DND-41 (cell line): ENCODE measurements at regions not wholly inside any gene's neighbourhood (a gene's known extent, or its start where the extent isn't known, plus 50 kb on each side); places are given as distances from the start of the nearest gene placed in this dataset.

Experiments
- ATAC-seq: fragments of 200-7000 bp; cut with Tn5 transposase; 3 replicates; pipeline ENCODE4 v1.9.1; 2021; ENCODE audit warnings: low read depth; ENCODE audit not compliant: insufficient read depth
- DNase-seq: peaks from one replicate; pipeline ENCODE4 v3.0.0-alpha.2; 2020
- H2AFZ ChIP-seq: 2 replicates; pipeline ENCODE4 v1.6.0; 2012; ENCODE audit warnings: low read depth, low read length
- H3K27ac ChIP-seq: 2 replicates; pipeline ENCODE4 v1.5.1; 2012; ENCODE audit warnings: low read length, inconsistent platforms
- H3K27me3 ChIP-seq: fragments of 200-600 bp; sonication (generic); 2 replicates; pipeline ENCODE4 v1.6.0; 2012; ENCODE audit warnings: low read length, mild to moderate bottlenecking, inconsistent platforms; ENCODE audit not compliant: insufficient read depth, poor library complexity
- H3K36me3 ChIP-seq: 2 replicates; pipeline ENCODE4 v1.5.1; 2012; ENCODE audit warnings: low read length, inconsistent platforms; ENCODE audit not compliant: insufficient read depth
- H3K4me1 ChIP-seq: 2 replicates; pipeline ENCODE4 v1.5.1; 2012; ENCODE audit warnings: mild to moderate bottlenecking, low read length; ENCODE audit not compliant: insufficient read depth
- H3K4me2 ChIP-seq: 2 replicates; pipeline ENCODE4 v1.6.0; 2012; ENCODE audit warnings: mild to moderate bottlenecking, moderate library complexity, low read length, inconsistent platforms; ENCODE audit not compliant: insufficient read depth
- H3K4me3 ChIP-seq, 2 experiments: fragments of 200-600 bp in 1 of 2; shearing (Covaris generic) in 1 of 2; 2 replicates each; pipeline ENCODE4 v1.5.1; 2012 to 2016; ENCODE audit warnings: inconsistent platforms in 2 of 2, low read length in 2 of 2, mild to moderate bottlenecking in 2 of 2, low read depth in 1 of 2, moderate library complexity in 1 of 2
- H3K79me2 ChIP-seq: 2 replicates; pipeline ENCODE4 v1.6.0; 2012; ENCODE audit warnings: low read length, inconsistent platforms; ENCODE audit not compliant: insufficient read depth
- H3K9ac ChIP-seq: 2 replicates; pipeline ENCODE4 v1.6.0; 2012; ENCODE audit warnings: low read depth, mild to moderate bottlenecking, inconsistent platforms, low read length, moderate library complexity
- H3K9me3 ChIP-seq: 2 replicates; pipeline ENCODE4 v1.5.1; 2012; ENCODE audit warnings: low read length, moderate library complexity, mild to moderate bottlenecking, inconsistent platforms; ENCODE audit not compliant: insufficient read depth, severe bottlenecking
- H4K20me1 ChIP-seq: 2 replicates; pipeline ENCODE4 v1.6.0; 2012; ENCODE audit warnings: low read length; ENCODE audit not compliant: insufficient read depth
- EZH2 ChIP-seq: IDR thresholded peaks from 3 replicates; pipeline ENCODE4 v1.6.1; 2012; ENCODE audit warnings: borderline replicate concordance, low read depth, mild to moderate bottlenecking, moderate library complexity, low read length, inconsistent platforms; ENCODE audit not compliant: severe bottlenecking
- TF ChIP-seq, protein P1 (sequence below): IDR thresholded peaks from 2 replicates; pipeline ENCODE4 v1.5.1; 2012; ENCODE audit warnings: borderline replicate concordance, low read length, moderate library complexity, mild to moderate bottlenecking; ENCODE audit not compliant: poor library complexity, severe bottlenecking; ENCODE audit errors: extremely low read depth

DNA sequence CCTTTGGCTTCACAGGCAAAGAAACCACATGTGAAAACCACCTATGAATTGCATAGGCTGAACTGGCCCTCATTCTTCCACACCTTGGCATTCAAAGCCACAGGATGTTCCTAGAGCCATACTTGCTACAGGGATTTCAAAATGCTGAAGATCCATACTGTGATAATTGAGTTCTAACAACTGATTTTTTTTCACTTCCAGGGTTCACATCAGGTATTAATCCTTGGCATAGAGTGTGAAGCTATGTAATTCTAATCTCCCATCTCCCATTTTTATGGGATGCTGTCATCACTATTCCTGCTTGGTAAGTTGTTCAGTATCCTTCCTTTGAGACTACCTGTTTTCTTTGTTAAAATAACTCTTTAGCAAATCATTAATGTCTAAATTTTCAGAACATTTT, 1569.2 kb upstream of the ADGRL3 start:
- Histone ChIP-seq H3K9ac (no peak overlapping the region), H3K4me2 (no peak overlapping the region), H3K36me3 (no peaks in the 10 kb centered on the region), H3K27me3 (no peaks in the 10 kb centered on the region), H3K9me3 (no peaks in the 10 kb centered on the region), H3K27ac (no peak overlapping the region), H3K4me1 (no peaks in the 10 kb centered on the region), H3K79me2 (no peaks in the 10 kb centered on the region), H4K20me1 (no peaks in the 10 kb centered on the region), H2AFZ (no peak overlapping the region), H3K4me3 (no peak overlapping the region)
- TF ChIP-seq EZH2, result no peak
- TF ChIP-seq, protein P1, sequence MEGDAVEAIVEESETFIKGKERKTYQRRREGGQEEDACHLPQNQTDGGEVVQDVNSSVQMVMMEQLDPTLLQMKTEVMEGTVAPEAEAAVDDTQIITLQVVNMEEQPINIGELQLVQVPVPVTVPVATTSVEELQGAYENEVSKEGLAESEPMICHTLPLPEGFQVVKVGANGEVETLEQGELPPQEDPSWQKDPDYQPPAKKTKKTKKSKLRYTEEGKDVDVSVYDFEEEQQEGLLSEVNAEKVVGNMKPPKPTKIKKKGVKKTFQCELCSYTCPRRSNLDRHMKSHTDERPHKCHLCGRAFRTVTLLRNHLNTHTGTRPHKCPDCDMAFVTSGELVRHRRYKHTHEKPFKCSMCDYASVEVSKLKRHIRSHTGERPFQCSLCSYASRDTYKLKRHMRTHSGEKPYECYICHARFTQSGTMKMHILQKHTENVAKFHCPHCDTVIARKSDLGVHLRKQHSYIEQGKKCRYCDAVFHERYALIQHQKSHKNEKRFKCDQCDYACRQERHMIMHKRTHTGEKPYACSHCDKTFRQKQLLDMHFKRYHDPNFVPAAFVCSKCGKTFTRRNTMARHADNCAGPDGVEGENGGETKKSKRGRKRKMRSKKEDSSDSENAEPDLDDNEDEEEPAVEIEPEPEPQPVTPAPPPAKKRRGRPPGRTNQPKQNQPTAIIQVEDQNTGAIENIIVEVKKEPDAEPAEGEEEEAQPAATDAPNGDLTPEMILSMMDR, result no peak
- DNase-seq (no peak), ATAC-seq (no peak)

- Histone ChIP-seq H3K4me1 (no peaks in the 10 kb centered on the region), H3K27me3 (no peaks in the 10 kb centered on the region), H3K27ac (no peak overlapping the region), H3K9me3 (no peaks in the 10 kb centered on the region), H3K4me3 (no peak overlapping the region), H3K36me3 (no peaks in the 10 kb centered on the region), H3K79me2 (no peaks in the 10 kb centered on the region), H3K9ac (no peak overlapping the region), H4K20me1 (no peaks in the 10 kb centered on the region), H2AFZ (no peak overlapping the region), H3K4me2 (no peak overlapping the region)
- DNase-seq (no peak), ATAC-seq (no peak)
- TF ChIP-seq, protein P1, result no peak
- TF ChIP-seq EZH2, result no peak
Measured at GRCh38 chr4:59637596-59637995, 1562.5 kb upstream of the ADGRL3 start.

- Histone ChIP-seq H2AFZ (no peak overlapping the region), H3K79me2 (no peaks in the 10 kb centered on the region), H3K9me3 (no peaks in the 10 kb centered on the region), H4K20me1 (no peaks in the 10 kb centered on the region), H3K36me3 (no peaks in the 10 kb centered on the region), H3K27me3 (no peaks in the 10 kb centered on the region), H3K9ac (no peak overlapping the region), H3K27ac (no peak overlapping the region), H3K4me3 (no peak overlapping the region), H3K4me1 (no peaks in the 10 kb centered on the region), H3K4me2 (no peak overlapping the region)
- DNase-seq (no peak), ATAC-seq (no peak)
- TF ChIP-seq, protein P1, result no peak
- no peak for TF ChIP-seq EZH2
Measured at GRCh38 chr4:59643682-59644081, 1556.4 kb upstream of the ADGRL3 start.

- H3K4me2 ChIP-seq, result no peak overlapping the region
- H3K79me2 ChIP-seq, result no peaks in the 10 kb centered on the region
- no peak for ATAC-seq
- no peak overlapping the region for H3K4me3 ChIP-seq
- H3K27me3 ChIP-seq, result no peaks in the 10 kb centered on the region
- H4K20me1 ChIP-seq, result no peaks in the 10 kb centered on the region
- H2AFZ ChIP-seq, result no peak overlapping the region
- no peak overlapping the region for H3K9ac ChIP-seq
- H3K4me1 ChIP-seq, result no peaks in the 10 kb centered on the region
- no peak for DNase-seq
- H3K36me3 ChIP-seq, result no peaks in the 10 kb centered on the region
- TF ChIP-seq, protein P1, result no peak
- no peak for TF ChIP-seq EZH2
- H3K27ac ChIP-seq, result no peak overlapping the region
- H3K9me3 ChIP-seq, result no peaks in the 10 kb centered on the region
Measured at GRCh38 chr4:59644765-59645164, 1555.4 kb upstream of the ADGRL3 start.
